ENCODE measurements at regions not wholly inside any gene's neighbourhood (a gene's known extent, or its start where the extent isn't known, plus 50 kb on each side); places are given as distances from the start of the nearest gene placed in this dataset.

GRCh38 chr5:167593329-167594060 lies 698.0 kb upstream of the WWC1 start:
- Histone ChIP-seq H3K9me3 (ENCODE audit: control insufficient read depth, low read length) (no peaks in the 10 kb centered on the region), H3K9ac (ENCODE audit: extremely low read depth, low read length, poor library complexity, severe bottlenecking) (no peak overlapping the region), H3K36me3 (ENCODE audit: control insufficient read depth, insufficient read depth, low read length) (no peaks in the 10 kb centered on the region), H3K4me3 (ENCODE audit: low read length) (no peak overlapping the region), H3K4me1 (ENCODE audit: control insufficient read depth, insufficient read depth, low read length) (peaks cover 13% of the 10 kb centered on the region), H3K27me3 (ENCODE audit: control insufficient read depth, insufficient read depth, low read length, poor library complexity, severe bottlenecking) (no peaks in the 10 kb centered on the region), H3K27ac (ENCODE audit: low read depth, low read length) (no peak overlapping the region)
- H3K27ac Mint-ChIP-seq: no peak overlapping the region
- no peaks in the 10 kb centered on the region for H3K36me3 Mint-ChIP-seq (ENCODE audit: low read depth)
- DNase-seq: no peak
- H3K27me3 Mint-ChIP-seq (ENCODE audit: insufficient read depth): no peaks in the 10 kb centered on the region
- 95 to 100% methylated on average over 3 to 5 of the region's 5 CpGs for WGBS, 2 experiments (ENCODE audit: insufficient coverage in 1 of 2, insufficient read length in 1 of 2)
- H3K4me1 Mint-ChIP-seq: peaks cover 48% of the 10 kb centered on the region
- no peak overlapping the region for H3K4me3 Mint-ChIP-seq
- no peaks in the 10 kb centered on the region for H3K9me3 Mint-ChIP-seq
- TF ChIP-seq, protein P1, sequence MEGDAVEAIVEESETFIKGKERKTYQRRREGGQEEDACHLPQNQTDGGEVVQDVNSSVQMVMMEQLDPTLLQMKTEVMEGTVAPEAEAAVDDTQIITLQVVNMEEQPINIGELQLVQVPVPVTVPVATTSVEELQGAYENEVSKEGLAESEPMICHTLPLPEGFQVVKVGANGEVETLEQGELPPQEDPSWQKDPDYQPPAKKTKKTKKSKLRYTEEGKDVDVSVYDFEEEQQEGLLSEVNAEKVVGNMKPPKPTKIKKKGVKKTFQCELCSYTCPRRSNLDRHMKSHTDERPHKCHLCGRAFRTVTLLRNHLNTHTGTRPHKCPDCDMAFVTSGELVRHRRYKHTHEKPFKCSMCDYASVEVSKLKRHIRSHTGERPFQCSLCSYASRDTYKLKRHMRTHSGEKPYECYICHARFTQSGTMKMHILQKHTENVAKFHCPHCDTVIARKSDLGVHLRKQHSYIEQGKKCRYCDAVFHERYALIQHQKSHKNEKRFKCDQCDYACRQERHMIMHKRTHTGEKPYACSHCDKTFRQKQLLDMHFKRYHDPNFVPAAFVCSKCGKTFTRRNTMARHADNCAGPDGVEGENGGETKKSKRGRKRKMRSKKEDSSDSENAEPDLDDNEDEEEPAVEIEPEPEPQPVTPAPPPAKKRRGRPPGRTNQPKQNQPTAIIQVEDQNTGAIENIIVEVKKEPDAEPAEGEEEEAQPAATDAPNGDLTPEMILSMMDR (conservative IDR thresholded peaks at IDR 0.05): no peak

DNA sequence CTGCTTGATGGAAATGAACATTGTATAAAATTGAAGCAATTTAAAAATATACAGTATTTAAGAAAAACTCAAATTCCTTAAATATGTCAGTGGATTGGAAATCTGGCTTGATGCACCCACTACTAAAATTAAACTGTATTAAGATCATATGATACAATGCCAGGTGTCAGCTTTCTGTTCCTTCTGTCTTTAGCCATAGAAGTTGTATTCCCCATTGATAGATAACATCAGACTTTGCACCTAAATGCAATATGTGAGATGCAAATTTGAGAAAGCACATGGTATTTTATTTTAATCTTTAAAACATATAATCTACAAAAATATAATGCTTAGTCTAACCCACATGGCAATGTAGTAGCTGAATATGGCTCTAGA lies 697.4 kb upstream of the WWC1 start:
- Mint-ChIP-seq H3K36me3 (ENCODE audit: low read depth) (no peaks in the 10 kb centered on the region), H3K27ac (no peak overlapping the region), H3K4me1 (peaks cover 54% of the 10 kb centered on the region), H3K9me3 (no peaks in the 10 kb centered on the region), H3K27me3 (ENCODE audit: insufficient read depth) (no peaks in the 10 kb centered on the region), H3K4me3 (no peak overlapping the region)
- Histone ChIP-seq H3K27me3 (ENCODE audit: control insufficient read depth, insufficient read depth, low read length, poor library complexity, severe bottlenecking) (no peaks in the 10 kb centered on the region), H3K9me3 (ENCODE audit: control insufficient read depth, low read length) (no peaks in the 10 kb centered on the region), H3K27ac (ENCODE audit: low read depth, low read length) (no peak overlapping the region), H3K36me3 (ENCODE audit: control insufficient read depth, insufficient read depth, low read length) (no peaks in the 10 kb centered on the region), H3K4me3 (ENCODE audit: low read length) (no peak overlapping the region), H3K9ac (ENCODE audit: extremely low read depth, low read length, poor library complexity, severe bottlenecking) (no peak overlapping the region), H3K4me1 (ENCODE audit: control insufficient read depth, insufficient read depth, low read length) (peaks cover 13% of the 10 kb centered on the region)
- no peak for DNase-seq
- TF ChIP-seq, protein P1 (conservative IDR thresholded peaks at IDR 0.05): no peak

GRCh38 chr5:167594750-167595149 lies 696.7 kb upstream of the WWC1 start:
- no peak for DNase-seq
- WGBS, 2 experiments (ENCODE audit: insufficient coverage in 1 of 2, insufficient read length in 1 of 2): 85 to 100% methylated on average over 2 to 3 of the region's 3 CpGs
- peaks cover 13% of the 10 kb centered on the region for H3K4me1 ChIP-seq (ENCODE audit: control insufficient read depth, insufficient read depth, low read length)
- peaks cover 55% of the 10 kb centered on the region for H3K4me1 Mint-ChIP-seq
- no peak overlapping the region for H3K9ac ChIP-seq (ENCODE audit: extremely low read depth, low read length, poor library complexity, severe bottlenecking)
- no peaks in the 10 kb centered on the region for H3K36me3 ChIP-seq (ENCODE audit: control insufficient read depth, insufficient read depth, low read length)
- H3K36me3 Mint-ChIP-seq (ENCODE audit: low read depth): no peaks in the 10 kb centered on the region
- no peaks in the 10 kb centered on the region for H3K27me3 ChIP-seq (ENCODE audit: control insufficient read depth, insufficient read depth, low read length, poor library complexity, severe bottlenecking)
- peak overlapping the region; percentile 25 for H3K4me3 ChIP-seq (ENCODE audit: low read length)
- TF ChIP-seq, protein P1 (conservative IDR thresholded peaks at IDR 0.05): no peak
- H3K9me3 Mint-ChIP-seq: no peaks in the 10 kb centered on the region
- no peak overlapping the region for H3K27ac Mint-ChIP-seq
- no peaks in the 10 kb centered on the region for H3K9me3 ChIP-seq (ENCODE audit: control insufficient read depth, low read length)
- H3K4me3 Mint-ChIP-seq: no peak overlapping the region
- no peak overlapping the region for H3K27ac ChIP-seq (ENCODE audit: low read depth, low read length)
- H3K27me3 Mint-ChIP-seq (ENCODE audit: insufficient read depth): no peaks in the 10 kb centered on the region

Measured in endodermal cell (in vitro differentiated cells).